Neural cell (in vitro differentiated cells): ENCODE measurements at regions not wholly inside any gene's neighbourhood (a gene's known extent, or its start where the extent isn't known, plus 50 kb on each side); places are given as distances from the start of the nearest gene placed in this dataset.

Experiments
- CTCF ChIP-seq: fragments of 450-650 bp; IDR thresholded peaks from 2 replicates; pipeline ENCODE4 v1.5.1; 2014; ENCODE audit warnings: antibody characterized with exemption, mild to moderate bottlenecking, moderate library complexity; ENCODE audit not compliant: poor library complexity, severe bottlenecking
- EZH2 ChIP-seq: fragments of 200-600, 300-800 bp; shearing (Covaris generic), sonication (generic); IDR thresholded peaks from 2 replicates; pipeline ENCODE4 v1.6.1; 2014; ENCODE audit warnings: antibody characterized with exemption, low read length, borderline replicate concordance, mild to moderate bottlenecking; ENCODE audit not compliant: insufficient read depth, poor library complexity, severe bottlenecking
- MXI1 ChIP-seq: fragments of 450-650 bp; conservative IDR thresholded peaks from 2 replicates; pipeline ENCODE4 v1.6.1; 2014; ENCODE audit warnings: antibody characterized with exemption, mild to moderate bottlenecking; ENCODE audit not compliant: poor library complexity, severe bottlenecking

- TF ChIP-seq CTCF (no peak), EZH2 (no peak), MXI1 (no peak)
Observed at GRCh38 chr7:86980223-86980622, 79.2 kb downstream of the ELAPOR2 start.
